ENCODE measurements at regions not wholly inside any gene's neighbourhood (a gene's known extent, or its start where the extent isn't known, plus 50 kb on each side); places are given as distances from the start of the nearest gene placed in this dataset.
"Not testable (repeated sequence)": the region's sequence is repeated elsewhere in the genome, so short reads cannot be mapped to it uniquely, and the experiment has no call there.

- Histone ChIP-seq H3K4me3 (no peak overlapping the region), H3K27ac (no peak overlapping the region)
- no peak for TF ChIP-seq CTCF (IDR thresholded peaks at IDR 0.05)
- no peak for DNase-seq (ENCODE audit: low spot score)
Measured at GRCh38 chr10:23540401-23541030, 101.6 kb downstream of the OTUD1 start.

- TF ChIP-seq CTCF (IDR thresholded peaks at IDR 0.05), result no peak
- H3K4me3 ChIP-seq, result no peak overlapping the region
- no peak overlapping the region for H3K27ac ChIP-seq
- no peak for DNase-seq (ENCODE audit: low spot score)
Measured at GRCh38 chr10:23543691-23544380, 105.0 kb downstream of the OTUD1 start.

GRCh38 chr10:23545866-23546265, 107.0 kb downstream of the OTUD1 start:
- H3K27ac ChIP-seq; DNase-seq (ENCODE audit: low spot score); H3K4me3 ChIP-seq: not testable (repeated sequence)

GRCh38 chr10:23556727-23557440, 118.0 kb downstream of the OTUD1 start:
- no peak for DNase-seq (ENCODE audit: low spot score)
- no peak overlapping the region for H3K4me3 ChIP-seq
- H3K27ac ChIP-seq, result no peak overlapping the region
- TF ChIP-seq CTCF (IDR thresholded peaks at IDR 0.05), result no peak

GRCh38 chr10:23557777-23558176, 118.9 kb downstream of the OTUD1 start:
- Histone ChIP-seq H3K27ac (no peak overlapping the region), H3K4me3 (no peak overlapping the region)
- no peak for DNase-seq (ENCODE audit: low spot score)
- no peak for TF ChIP-seq CTCF (IDR thresholded peaks at IDR 0.05)

- Histone ChIP-seq H3K4me3 (no peak overlapping the region), H3K27ac (no peak overlapping the region)
- DNase-seq (ENCODE audit: low spot score), result no peak
- TF ChIP-seq CTCF (IDR thresholded peaks at IDR 0.05), result no peak
Measured at GRCh38 chr10:23558361-23558799, 119.5 kb downstream of the OTUD1 start.

GRCh38 chr10:23568996-23569395, 130.1 kb downstream of the OTUD1 start:
- H3K27ac ChIP-seq, result no peak overlapping the region
- no peak overlapping the region for H3K4me3 ChIP-seq
- DNase-seq (ENCODE audit: low spot score), result no peak
- TF ChIP-seq CTCF (IDR thresholded peaks at IDR 0.05), result no peak

Data from coronary artery (tissue), 2 donors.